ENCODE measurements at regions not wholly inside any gene's neighbourhood (a gene's known extent, or its start where the extent isn't known, plus 50 kb on each side); places are given as distances from the start of the nearest gene placed in this dataset.
"Not testable (repeated sequence)": the region's sequence is repeated elsewhere in the genome, so short reads cannot be mapped to it uniquely, and the experiment has no call there.

- no peaks in the 10 kb centered on the region for H3K36me3 ChIP-seq
- no peaks in the 10 kb centered on the region for H3K79me2 ChIP-seq (ENCODE audit: low read depth)
- no peak overlapping the region for H3K27ac Mint-ChIP-seq
- DNase-seq (ENCODE audit: low spot score) = no peak
- H3K4me3 ChIP-seq = no peak overlapping the region
- TF ChIP-seq, protein P1, sequence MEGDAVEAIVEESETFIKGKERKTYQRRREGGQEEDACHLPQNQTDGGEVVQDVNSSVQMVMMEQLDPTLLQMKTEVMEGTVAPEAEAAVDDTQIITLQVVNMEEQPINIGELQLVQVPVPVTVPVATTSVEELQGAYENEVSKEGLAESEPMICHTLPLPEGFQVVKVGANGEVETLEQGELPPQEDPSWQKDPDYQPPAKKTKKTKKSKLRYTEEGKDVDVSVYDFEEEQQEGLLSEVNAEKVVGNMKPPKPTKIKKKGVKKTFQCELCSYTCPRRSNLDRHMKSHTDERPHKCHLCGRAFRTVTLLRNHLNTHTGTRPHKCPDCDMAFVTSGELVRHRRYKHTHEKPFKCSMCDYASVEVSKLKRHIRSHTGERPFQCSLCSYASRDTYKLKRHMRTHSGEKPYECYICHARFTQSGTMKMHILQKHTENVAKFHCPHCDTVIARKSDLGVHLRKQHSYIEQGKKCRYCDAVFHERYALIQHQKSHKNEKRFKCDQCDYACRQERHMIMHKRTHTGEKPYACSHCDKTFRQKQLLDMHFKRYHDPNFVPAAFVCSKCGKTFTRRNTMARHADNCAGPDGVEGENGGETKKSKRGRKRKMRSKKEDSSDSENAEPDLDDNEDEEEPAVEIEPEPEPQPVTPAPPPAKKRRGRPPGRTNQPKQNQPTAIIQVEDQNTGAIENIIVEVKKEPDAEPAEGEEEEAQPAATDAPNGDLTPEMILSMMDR (IDR thresholded peaks at IDR 0.05) = no peak
- TF ChIP-seq EZH2phosphoT487 (IDR thresholded peaks at IDR 0.05) (no peak), EZH2 (IDR thresholded peaks at IDR 0.05) (no peak)
- H3K27ac ChIP-seq = no peak overlapping the region
- no peaks in the 10 kb centered on the region for H3K4me1 ChIP-seq
- H3K4me2 ChIP-seq = no peak overlapping the region
- peaks cover 19% of the 10 kb centered on the region for H3K9me3 ChIP-seq (ENCODE audit: low read depth)
- H2AFZ ChIP-seq (replicated peaks) = no peak overlapping the region
- H3K27me3 ChIP-seq = no peaks in the 10 kb centered on the region
- H3K9ac ChIP-seq = no peak overlapping the region
- H3K36me3 Mint-ChIP-seq = no peaks in the 10 kb centered on the region
- H3K4me3 Mint-ChIP-seq = no peak overlapping the region
- H3F3A ChIP-seq (ENCODE audit: low read depth) = no peaks in the 10 kb centered on the region
- H3K9me3 Mint-ChIP-seq = peaks cover 42% of the 10 kb centered on the region
- H3K27me3 Mint-ChIP-seq (ENCODE audit: insufficient read depth, low read depth) = no peaks in the 10 kb centered on the region
- no peaks in the 10 kb centered on the region for H4K20me1 ChIP-seq (ENCODE audit: low read depth)
- H3K4me1 Mint-ChIP-seq = no peaks in the 10 kb centered on the region
These were observed 1202.4 kb upstream of the ATXN8OS start for GRCh38 chr13:68905186-68905585.

DNA sequence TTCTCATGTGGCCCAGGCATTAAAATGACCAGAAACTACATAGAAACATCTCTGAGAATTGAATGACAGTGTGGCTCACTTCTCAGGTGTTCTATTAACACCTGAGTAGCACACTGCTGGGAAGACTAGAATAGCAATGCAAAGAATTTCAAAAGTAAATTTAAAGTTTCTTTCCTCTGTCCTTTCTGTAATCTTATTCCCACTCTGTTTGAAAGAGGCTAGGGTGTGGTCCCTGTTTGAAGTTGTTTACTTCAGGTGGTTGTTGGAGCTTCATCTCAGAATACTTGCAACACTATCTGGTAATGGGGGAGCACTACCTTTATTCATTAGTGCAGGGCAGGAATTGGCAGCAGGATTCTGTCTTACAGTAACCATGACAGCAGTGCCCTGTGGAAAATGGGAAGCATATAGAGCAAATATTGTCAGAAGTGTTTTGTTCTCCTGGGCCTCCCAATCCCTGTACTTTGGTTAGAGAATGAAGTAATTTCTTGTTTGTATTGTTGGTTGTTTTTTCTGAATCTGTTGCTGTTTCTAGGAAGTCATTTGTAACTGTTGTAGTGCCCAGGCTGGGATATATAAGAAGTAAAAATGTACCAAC lies 1210.2 kb upstream of the ATXN8OS start:
- Histone ChIP-seq H3K27me3 (no peaks in the 10 kb centered on the region), H3K4me2 (no peak overlapping the region), H3K27ac (no peak overlapping the region), H3K9ac (no peak overlapping the region), H3K4me3 (no peak overlapping the region), H3K79me2 (ENCODE audit: low read depth) (no peaks in the 10 kb centered on the region), H4K20me1 (ENCODE audit: low read depth) (no peaks in the 10 kb centered on the region), H2AFZ (replicated peaks) (peak overlapping the region; percentile 94), H3F3A (ENCODE audit: low read depth) (peaks cover 18% of the 10 kb centered on the region), H3K36me3 (no peaks in the 10 kb centered on the region), H3K9me3 (ENCODE audit: low read depth) (no peaks in the 10 kb centered on the region), H3K4me1 (peaks cover 20% of the 10 kb centered on the region)
- no peaks in the 10 kb centered on the region for H3K9me3 Mint-ChIP-seq
- no peaks in the 10 kb centered on the region for H3K27me3 Mint-ChIP-seq (ENCODE audit: insufficient read depth, low read depth)
- H3K36me3 Mint-ChIP-seq = no peaks in the 10 kb centered on the region
- peaks cover 3% of the 10 kb centered on the region for H3K4me1 Mint-ChIP-seq
- no peak for DNase-seq (ENCODE audit: low spot score)
- TF ChIP-seq EZH2phosphoT487 (IDR thresholded peaks at IDR 0.05) = no peak
- TF ChIP-seq, protein P1 (IDR thresholded peaks at IDR 0.05) = no peak
- no peak for TF ChIP-seq EZH2 (IDR thresholded peaks at IDR 0.05)
- no peak overlapping the region for H3K27ac Mint-ChIP-seq
- no peak overlapping the region for H3K4me3 Mint-ChIP-seq

DNA sequence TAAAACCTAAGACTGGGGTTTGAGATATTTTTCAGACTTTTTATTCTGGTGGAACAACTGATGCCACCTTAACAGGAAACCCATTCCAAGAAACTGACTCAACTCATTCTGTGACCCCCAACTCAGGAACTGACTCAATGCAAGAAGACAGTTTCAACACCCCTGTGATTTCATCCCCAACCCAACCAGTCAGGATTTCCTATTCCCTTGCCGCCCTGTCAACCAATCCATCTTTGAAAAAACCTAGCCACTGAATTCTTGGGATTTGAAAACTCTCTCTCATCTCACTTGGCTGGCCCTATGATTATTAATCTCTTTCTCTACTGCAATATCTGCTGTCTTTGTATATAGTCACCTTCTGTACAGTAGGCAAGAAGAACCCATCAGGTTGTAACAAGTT lies 1211.9 kb upstream of the ATXN8OS start:
- peaks cover 2% of the 10 kb centered on the region for H3K9me3 Mint-ChIP-seq
- no peaks in the 10 kb centered on the region for H3K79me2 ChIP-seq (ENCODE audit: low read depth)
- no peaks in the 10 kb centered on the region for H4K20me1 ChIP-seq (ENCODE audit: low read depth)
- H3K4me1 ChIP-seq = peaks cover 29% of the 10 kb centered on the region
- H3K27me3 Mint-ChIP-seq (ENCODE audit: insufficient read depth, low read depth) = peaks cover 4% of the 10 kb centered on the region
- TF ChIP-seq, protein P1 (IDR thresholded peaks at IDR 0.05) = no peak
- TF ChIP-seq EZH2 (IDR thresholded peaks at IDR 0.05) (no peak), EZH2phosphoT487 (IDR thresholded peaks at IDR 0.05) (no peak)
- no peaks in the 10 kb centered on the region for H3K9me3 ChIP-seq (ENCODE audit: low read depth)
- no peaks in the 10 kb centered on the region for H3K36me3 ChIP-seq
- no peak overlapping the region for H3K4me3 Mint-ChIP-seq
- no peaks in the 10 kb centered on the region for H3K36me3 Mint-ChIP-seq
- no peak overlapping the region for H3K27ac ChIP-seq
- H3K9ac ChIP-seq = no peak overlapping the region
- H3K4me3 ChIP-seq = no peak overlapping the region
- no peak overlapping the region for H2AFZ ChIP-seq (replicated peaks)
- no peak for DNase-seq (ENCODE audit: low spot score)
- H3K27me3 ChIP-seq = no peaks in the 10 kb centered on the region
- peaks cover 3% of the 10 kb centered on the region for H3K4me1 Mint-ChIP-seq
- H3F3A ChIP-seq (ENCODE audit: low read depth) = peaks cover 24% of the 10 kb centered on the region
- peak overlapping the region; percentile 14 for H3K27ac Mint-ChIP-seq
- H3K4me2 ChIP-seq = no peak overlapping the region

DNA sequence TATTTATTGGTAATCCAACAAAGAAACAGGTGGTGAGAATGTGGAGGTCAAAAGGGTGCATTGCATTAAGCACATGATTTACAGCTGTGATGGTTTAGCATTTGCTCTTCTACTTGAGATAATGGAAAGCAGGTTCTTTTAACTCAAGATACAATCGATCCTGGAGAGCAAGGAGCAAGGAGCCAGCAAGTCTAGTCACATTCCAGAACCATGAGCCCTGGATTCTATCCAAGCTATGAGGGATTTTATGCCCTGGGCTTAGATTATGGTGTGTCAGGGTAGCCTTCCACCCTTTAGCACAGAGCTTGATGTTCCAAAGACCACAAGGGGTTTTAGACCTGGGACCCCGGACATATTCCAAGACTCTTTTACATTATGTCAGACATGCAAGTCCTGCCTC lies 1213.9 kb upstream of the ATXN8OS start:
- H3K4me2 ChIP-seq = peak overlapping the region; percentile 38
- H3K79me2 ChIP-seq (ENCODE audit: low read depth); H3K9me3 Mint-ChIP-seq; H3K36me3 ChIP-seq; H3K9me3 ChIP-seq (ENCODE audit: low read depth); H3K27me3 Mint-ChIP-seq (ENCODE audit: insufficient read depth, low read depth); H3K4me3 Mint-ChIP-seq; H3K27me3 ChIP-seq; H3K9ac ChIP-seq; H3K27ac Mint-ChIP-seq; H4K20me1 ChIP-seq (ENCODE audit: low read depth); H3K4me3 ChIP-seq; H3K4me1 Mint-ChIP-seq; H2AFZ ChIP-seq (replicated peaks); H3K36me3 Mint-ChIP-seq: not testable (repeated sequence)
- H3K4me1 ChIP-seq = peaks cover 29% of the 10 kb centered on the region
- DNase-seq (ENCODE audit: low spot score) = peak; percentile 2
- H3F3A ChIP-seq (ENCODE audit: low read depth) = peaks cover 24% of the 10 kb centered on the region
- H3K27ac ChIP-seq = peak overlapping the region; percentile 77

GRCh38 chr13:68892596-68892995 lies 1215.0 kb upstream of the ATXN8OS start:
- H3K9ac ChIP-seq; H3K36me3 Mint-ChIP-seq; H3K27me3 ChIP-seq; H3K4me1 Mint-ChIP-seq; H3K4me3 Mint-ChIP-seq; H3K9me3 ChIP-seq (ENCODE audit: low read depth); H3K9me3 Mint-ChIP-seq; H3K4me3 ChIP-seq; H3K36me3 ChIP-seq; H3K79me2 ChIP-seq (ENCODE audit: low read depth); H3K27ac Mint-ChIP-seq; H3K27me3 Mint-ChIP-seq (ENCODE audit: insufficient read depth, low read depth); H2AFZ ChIP-seq (replicated peaks); H4K20me1 ChIP-seq (ENCODE audit: low read depth): not testable (repeated sequence)
- peak overlapping the region; percentile 77 for H3K27ac ChIP-seq
- H3F3A ChIP-seq (ENCODE audit: low read depth) = peaks cover 24% of the 10 kb centered on the region
- peak; percentile 65 for DNase-seq (ENCODE audit: low spot score)
- H3K4me1 ChIP-seq = peaks cover 27% of the 10 kb centered on the region
- H3K4me2 ChIP-seq = peak overlapping the region; percentile 38

DNA sequence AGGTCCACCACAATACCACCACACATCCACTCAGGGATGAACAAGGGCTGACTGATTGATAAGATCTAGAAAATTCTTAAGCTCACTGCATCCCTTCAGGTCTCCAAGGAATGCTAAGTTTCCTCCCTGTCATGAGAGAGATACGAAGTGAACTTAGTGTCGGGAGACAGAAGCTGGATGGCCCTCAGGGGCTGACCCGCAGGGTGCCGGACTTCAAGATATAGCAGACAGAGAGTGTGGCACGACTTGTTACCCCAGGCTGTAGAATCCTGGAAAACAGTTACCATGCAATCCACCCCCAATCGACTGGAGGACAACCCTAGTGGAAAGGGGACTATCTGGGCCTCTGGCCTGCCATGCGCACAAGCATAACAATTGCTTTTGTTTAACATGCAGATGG lies 1217.5 kb upstream of the ATXN8OS start:
- H3K27me3 Mint-ChIP-seq (ENCODE audit: insufficient read depth, low read depth); H3K79me2 ChIP-seq (ENCODE audit: low read depth); H3K36me3 Mint-ChIP-seq; H3K4me3 ChIP-seq; H4K20me1 ChIP-seq (ENCODE audit: low read depth); H3K9me3 ChIP-seq (ENCODE audit: low read depth); H3K27ac Mint-ChIP-seq; H3K4me1 Mint-ChIP-seq; H2AFZ ChIP-seq (replicated peaks); H3K36me3 ChIP-seq; H3K27ac ChIP-seq; DNase-seq (ENCODE audit: low spot score); H3K4me3 Mint-ChIP-seq; H3K27me3 ChIP-seq; H3K4me2 ChIP-seq; H3K9me3 Mint-ChIP-seq; H3K9ac ChIP-seq: not testable (repeated sequence)
- Histone ChIP-seq H3F3A (ENCODE audit: low read depth) (peaks cover 24% of the 10 kb centered on the region), H3K4me1 (peaks cover 28% of the 10 kb centered on the region)

All from neural progenitor cell (in vitro differentiated cells).